Fibroblast of pulmonary artery (primary cell): ENCODE measurements at regions not wholly inside any gene's neighbourhood (a gene's known extent, or its start where the extent isn't known, plus 50 kb on each side); places are given as distances from the start of the nearest gene placed in this dataset.

Experiments used
- DNase-seq: peaks from one replicate; pipeline ENCODE4 v3.0.0-alpha.2; 2010; ENCODE audit warnings: low read depth
- H3K4me3 ChIP-seq: replicated peaks from 2 replicates; pipeline ENCODE4 v1.5.1; 2011; ENCODE audit warnings: low read depth, mild to moderate bottlenecking, control low read depth, low read length, moderate library complexity
- CTCF ChIP-seq: IDR thresholded peaks from 2 replicates; pipeline ENCODE4 v1.5.1; 2011; ENCODE audit warnings: mild to moderate bottlenecking, control low read depth, low read length, inconsistent platforms; ENCODE audit errors: missing control alignments

DNA sequence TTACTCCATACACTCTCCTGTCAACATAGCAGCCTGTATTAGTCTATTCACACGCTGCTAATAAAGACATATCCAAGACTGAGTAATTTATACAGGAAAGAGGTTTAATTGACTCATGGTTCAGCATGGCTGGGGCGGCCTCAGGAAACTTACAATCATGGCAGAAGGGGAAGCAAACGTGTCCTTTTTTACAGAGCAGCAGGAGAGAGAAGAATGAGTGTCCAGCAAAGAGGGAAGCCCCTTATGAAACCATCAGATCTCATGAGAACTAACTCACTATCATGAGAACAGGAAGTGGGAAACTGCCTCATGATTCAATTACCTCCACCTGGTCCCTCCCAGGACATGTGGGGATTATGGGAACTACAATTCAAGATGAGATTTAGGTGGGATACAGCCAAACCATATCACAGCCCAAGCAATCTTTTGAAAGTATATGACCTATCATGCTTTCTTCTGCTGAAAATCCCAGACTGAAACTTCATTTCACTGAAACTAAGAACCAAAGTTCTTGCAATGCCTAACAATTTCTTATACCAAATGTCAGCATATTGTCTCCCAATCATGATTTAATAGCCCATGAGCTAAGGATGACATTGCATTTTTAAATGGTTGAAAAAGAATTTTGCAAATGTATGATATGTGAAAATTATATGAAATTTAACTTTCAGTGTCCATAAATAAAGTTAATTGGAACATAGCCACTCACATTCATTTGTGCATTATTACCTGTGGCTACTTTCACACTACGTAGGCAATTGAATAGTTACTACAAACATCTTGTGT lies 686.8 kb upstream of the ZEB2 start:
- no peak for TF ChIP-seq CTCF

GRCh38 chr2:145203891-145204290 lies 684.0 kb upstream of the ZEB2 start:
- H3K4me3 ChIP-seq = no peak overlapping the region
- DNase-seq = no peak
- TF ChIP-seq CTCF = no peak

More for the DNA sequence above, 686.8 kb upstream of the ZEB2 start:
- H3K4me3 ChIP-seq = no peak overlapping the region
- DNase-seq = no peak

DNA sequence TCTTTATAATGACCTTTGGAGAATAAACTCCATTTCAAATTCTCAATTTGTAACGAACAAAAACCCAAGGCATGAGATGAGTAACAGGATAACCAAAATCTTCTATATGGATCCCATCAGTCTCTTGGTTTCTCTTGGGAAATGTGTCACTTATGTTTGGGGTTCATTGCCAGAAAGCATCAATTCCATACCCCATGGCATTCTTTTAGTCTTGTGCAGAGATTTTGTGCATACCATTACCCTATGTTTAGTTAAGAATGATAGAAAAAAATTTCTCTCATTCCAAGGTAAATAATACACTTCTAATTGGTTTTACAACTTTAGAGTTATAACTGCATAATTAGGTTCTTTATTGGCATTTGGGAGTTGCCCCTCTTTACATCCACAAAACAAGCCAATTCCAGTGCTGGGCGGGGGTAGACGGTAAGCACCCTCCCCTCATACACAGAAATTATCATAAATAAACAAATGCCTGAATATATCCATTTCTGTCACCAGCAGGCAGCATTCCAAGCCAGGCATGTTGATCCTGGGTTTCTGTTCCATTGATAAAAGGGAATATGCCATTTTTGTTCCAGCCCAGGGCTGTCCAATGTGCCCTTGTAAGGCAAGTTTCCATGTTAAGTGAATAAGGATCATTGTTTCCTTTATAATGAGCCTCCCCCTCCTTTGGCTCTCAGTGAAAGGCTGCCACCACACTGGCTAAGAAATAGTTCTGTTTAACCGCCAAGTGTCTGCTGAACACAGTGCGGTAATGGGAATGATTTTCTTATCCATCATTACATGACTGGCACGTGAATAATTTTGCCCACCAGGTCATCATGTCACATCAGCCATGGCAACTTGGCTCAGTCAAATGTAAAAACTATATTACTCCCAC lies 680.1 kb upstream of the ZEB2 start:
- no peak for DNase-seq
- TF ChIP-seq CTCF = no peak
- no peak overlapping the region for H3K4me3 ChIP-seq

- no peak for DNase-seq
- TF ChIP-seq CTCF = no peak
- no peak overlapping the region for H3K4me3 ChIP-seq
Observed at GRCh38 chr2:145199042-145199441, 679.1 kb upstream of the ZEB2 start.

GRCh38 chr2:145198555-145198954 lies 678.6 kb upstream of the ZEB2 start:
- no peak for DNase-seq
- no peak for TF ChIP-seq CTCF
- H3K4me3 ChIP-seq = no peak overlapping the region

DNA sequence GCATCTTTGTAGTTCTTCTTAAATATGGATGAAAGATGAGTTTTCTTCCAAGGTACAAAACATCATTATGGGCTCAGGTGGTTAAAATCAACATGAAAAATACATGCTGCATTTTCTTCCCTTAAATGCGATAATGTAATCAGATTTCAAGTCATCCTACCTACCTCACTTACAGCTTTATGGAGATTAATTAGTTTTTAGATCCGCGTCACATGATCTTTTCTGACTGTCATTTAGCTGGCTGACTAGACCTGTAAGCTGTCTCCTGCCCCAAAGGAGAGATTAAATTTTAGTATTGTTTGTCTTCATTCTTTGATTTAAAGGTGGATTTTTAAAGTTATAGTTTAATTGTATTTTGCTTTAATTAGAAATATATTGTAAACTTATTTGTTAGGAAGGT lies 678.0 kb upstream of the ZEB2 start:
- TF ChIP-seq CTCF = no peak
- DNase-seq = no peak

DNA sequence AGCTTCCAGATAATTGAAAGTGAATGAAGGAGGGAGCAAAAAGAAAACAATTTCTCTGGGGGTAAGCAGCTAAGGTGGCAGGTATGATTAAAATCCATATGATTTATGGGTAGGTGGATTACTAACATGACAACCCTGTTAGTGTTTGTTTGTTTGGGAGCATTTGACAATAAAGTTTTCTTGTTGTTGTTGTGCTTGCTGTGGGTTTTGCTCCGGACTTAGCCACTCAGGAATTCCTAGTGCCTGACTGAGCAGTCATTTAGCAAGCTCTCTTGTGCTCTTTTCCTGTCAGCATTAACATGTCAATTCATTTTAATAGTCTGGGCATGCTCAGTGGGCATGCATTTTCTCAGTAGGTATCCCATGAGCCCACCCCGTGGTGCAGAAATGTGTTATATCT lies 674.8 kb upstream of the ZEB2 start:
- H3K4me3 ChIP-seq = no peak overlapping the region
- DNase-seq = no peak
- TF ChIP-seq CTCF = no peak

More for the DNA sequence above, 678.0 kb upstream of the ZEB2 start:
- H3K4me3 ChIP-seq = no peak overlapping the region
